ENCODE measurements at regions not wholly inside any gene's neighbourhood (a gene's known extent, or its start where the extent isn't known, plus 50 kb on each side); places are given as distances from the start of the nearest gene placed in this dataset.

GRCh38 chr4:128600996-128601871 lies 208.3 kb upstream of the JADE1 start (continued):
- TF ChIP-seq BCL11B (tag by site-specific recombination; IDR thresholded peaks at IDR 0.05; ENCODE audit: low read depth) = no peak
- TF ChIP-seq ZNF639 (tag by site-specific recombination; IDR thresholded peaks at IDR 0.05) = peak; percentile 69; the same call in 1 of the 2 replicates
- no peak for TF ChIP-seq ZNF2 (tag by site-specific recombination; IDR thresholded peaks at IDR 0.05)
- no peak for TF ChIP-seq ZNF747 (tag by site-specific recombination; IDR thresholded peaks at IDR 0.05)
- no peak for TF ChIP-seq ZNF830 (tag by site-specific recombination; IDR thresholded peaks at IDR 0.05; ENCODE audit: low read depth)
- TF ChIP-seq ZBTB6 (tag by site-specific recombination; IDR thresholded peaks at IDR 0.05) = no peak
- TF ChIP-seq ZNF548 (tag by site-specific recombination; IDR thresholded peaks at IDR 0.05) = peak; percentile 89; the same call in 1 of the 2 replicates
- no peak for TF ChIP-seq ZSCAN5A (tag by site-specific recombination; IDR thresholded peaks at IDR 0.05)
- TF ChIP-seq ZNF704 (tag by site-specific recombination; IDR thresholded peaks at IDR 0.05) = no peak
- TF ChIP-seq EGR2 (tag by site-specific recombination; IDR thresholded peaks at IDR 0.05; ENCODE audit: low read depth) = 0 out of 2 replicates have a peak, but pooled peaks have one; percentile 20
- peak; percentile 69; the same call in 1 of the 2 replicates for TF ChIP-seq HOXD13 (CRISPR knock-in tag; IDR thresholded peaks at IDR 0.05; ENCODE audit: borderline replicate concordance)
- no peak for TF ChIP-seq ZBTB48 (tag by site-specific recombination; IDR thresholded peaks at IDR 0.05)
- TF ChIP-seq ZNF404 (tag by site-specific recombination; IDR thresholded peaks at IDR 0.05) = no peak
- TF ChIP-seq, protein P1, sequence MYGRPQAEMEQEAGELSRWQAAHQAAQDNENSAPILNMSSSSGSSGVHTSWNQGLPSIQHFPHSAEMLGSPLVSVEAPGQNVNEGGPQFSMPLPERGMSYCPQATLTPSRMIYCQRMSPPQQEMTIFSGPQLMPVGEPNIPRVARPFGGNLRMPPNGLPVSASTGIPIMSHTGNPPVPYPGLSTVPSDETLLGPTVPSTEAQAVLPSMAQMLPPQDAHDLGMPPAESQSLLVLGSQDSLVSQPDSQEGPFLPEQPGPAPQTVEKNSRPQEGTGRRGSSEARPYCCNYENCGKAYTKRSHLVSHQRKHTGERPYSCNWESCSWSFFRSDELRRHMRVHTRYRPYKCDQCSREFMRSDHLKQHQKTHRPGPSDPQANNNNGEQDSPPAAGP (tag by site-specific recombination; IDR thresholded peaks at IDR 0.05) = no peak
- TF ChIP-seq ZNF777 (tag by site-specific recombination; IDR thresholded peaks at IDR 0.05; ENCODE audit: borderline replicate concordance) = no peak
- TF ChIP-seq, protein P2, sequence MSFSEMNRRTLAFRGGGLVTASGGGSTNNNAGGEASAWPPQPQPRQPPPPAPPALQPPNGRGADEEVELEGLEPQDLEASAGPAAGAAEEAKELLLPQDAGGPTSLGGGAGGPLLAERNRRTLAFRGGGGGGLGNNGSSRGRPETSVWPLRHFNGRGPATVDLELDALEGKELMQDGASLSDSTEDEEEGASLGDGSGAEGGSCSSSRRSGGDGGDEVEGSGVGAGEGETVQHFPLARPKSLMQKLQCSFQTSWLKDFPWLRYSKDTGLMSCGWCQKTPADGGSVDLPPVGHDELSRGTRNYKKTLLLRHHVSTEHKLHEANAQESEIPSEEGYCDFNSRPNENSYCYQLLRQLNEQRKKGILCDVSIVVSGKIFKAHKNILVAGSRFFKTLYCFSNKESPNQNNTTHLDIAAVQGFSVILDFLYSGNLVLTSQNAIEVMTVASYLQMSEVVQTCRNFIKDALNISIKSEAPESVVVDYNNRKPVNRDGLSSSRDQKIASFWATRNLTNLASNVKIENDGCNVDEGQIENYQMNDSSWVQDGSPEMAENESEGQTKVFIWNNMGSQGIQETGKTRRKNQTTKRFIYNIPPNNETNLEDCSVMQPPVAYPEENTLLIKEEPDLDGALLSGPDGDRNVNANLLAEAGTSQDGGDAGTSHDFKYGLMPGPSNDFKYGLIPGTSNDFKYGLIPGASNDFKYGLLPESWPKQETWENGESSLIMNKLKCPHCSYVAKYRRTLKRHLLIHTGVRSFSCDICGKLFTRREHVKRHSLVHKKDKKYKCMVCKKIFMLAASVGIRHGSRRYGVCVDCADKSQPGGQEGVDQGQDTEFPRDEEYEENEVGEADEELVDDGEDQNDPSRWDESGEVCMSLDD (tag by site-specific recombination; IDR thresholded peaks at IDR 0.05) = no peak
- TF ChIP-seq ZNF596 (tag by site-specific recombination; IDR thresholded peaks at IDR 0.05) = no peak
- TF ChIP-seq ZNF202 (tag by site-specific recombination; IDR thresholded peaks at IDR 0.05; ENCODE audit: borderline replicate concordance) = no peak
- no peak for TF ChIP-seq KLF7 (tag by site-specific recombination; IDR thresholded peaks at IDR 0.05; ENCODE audit: borderline replicate concordance)
- no peak for TF ChIP-seq ZNF621 (tag by site-specific recombination; IDR thresholded peaks at IDR 0.05)
- peak; percentile 59; the same call in 1 of the 2 replicates for TF ChIP-seq ZNF558 (tag by site-specific recombination; IDR thresholded peaks at IDR 0.05)
- no peak for TF ChIP-seq HOXC10 (CRISPR knock-in tag; IDR thresholded peaks at IDR 0.05)
- no peak for TF ChIP-seq KLF1 (tag by site-specific recombination; IDR thresholded peaks at IDR 0.05)
- TF ChIP-seq TRIM28 (IDR thresholded peaks at IDR 0.05; ENCODE audit: borderline replicate concordance, low read length) = peak; percentile 44; the same call in 1 of the 2 replicates
- TF ChIP-seq ZNF132 (tag by site-specific recombination; IDR thresholded peaks at IDR 0.05; ENCODE audit: borderline replicate concordance) = no peak
- no peak for TF ChIP-seq ZBTB8A (tag by site-specific recombination; IDR thresholded peaks at IDR 0.05)
- no peak for TF ChIP-seq GLI4 (tag by site-specific recombination; IDR thresholded peaks at IDR 0.05)
- peak; percentile 60; the same call in 1 of the 2 replicates for TF ChIP-seq ZNF10 (tag by site-specific recombination; IDR thresholded peaks at IDR 0.05)
- TF ChIP-seq, protein P3, sequence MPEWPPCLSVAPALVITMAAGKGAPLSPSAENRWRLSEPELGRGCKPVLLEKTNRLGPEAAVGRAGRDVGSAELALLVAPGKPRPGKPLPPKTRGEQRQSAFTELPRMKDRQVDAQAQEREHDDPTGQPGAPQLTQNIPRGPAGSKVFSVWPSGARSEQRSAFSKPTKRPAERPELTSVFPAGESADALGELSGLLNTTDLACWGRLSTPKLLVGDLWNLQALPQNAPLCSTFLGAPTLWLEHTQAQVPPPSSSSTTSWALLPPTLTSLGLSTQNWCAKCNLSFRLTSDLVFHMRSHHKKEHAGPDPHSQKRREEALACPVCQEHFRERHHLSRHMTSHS (tag by site-specific recombination; IDR thresholded peaks at IDR 0.05) = no peak
- no peak for TF ChIP-seq ZNF707 (tag by site-specific recombination; IDR thresholded peaks at IDR 0.05)
- TF ChIP-seq ZNF561 (tag by site-specific recombination; IDR thresholded peaks at IDR 0.05; ENCODE audit: borderline replicate concordance) = no peak

All from HEK293 (cell line).